ENCODE measurements at regions not wholly inside any gene's neighbourhood (a gene's known extent, or its start where the extent isn't known, plus 50 kb on each side); places are given as distances from the start of the nearest gene placed in this dataset.

DNA sequence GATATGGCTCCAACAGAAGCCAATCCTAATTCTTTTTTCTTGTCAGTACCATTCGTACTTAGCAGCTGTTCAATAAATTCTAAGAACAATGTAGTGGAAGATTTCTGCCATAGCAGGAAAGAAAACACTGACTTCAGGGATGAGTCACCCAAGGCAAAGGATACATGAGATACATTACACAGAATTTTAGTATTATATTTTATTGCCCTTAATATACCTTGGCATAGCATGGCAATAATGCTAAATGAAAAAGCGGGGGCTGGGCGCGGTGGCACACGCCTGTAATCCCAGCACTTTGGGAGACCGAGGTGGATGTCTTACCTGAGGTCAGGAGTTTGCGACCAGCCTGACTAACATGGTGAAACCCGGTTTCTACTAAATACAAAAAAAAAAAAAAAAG is 619.1 kb upstream of the DAB2 start:
- ATAC-seq (peak; percentile 93), DNase-seq (peak; percentile 34 to 47)

DNA sequence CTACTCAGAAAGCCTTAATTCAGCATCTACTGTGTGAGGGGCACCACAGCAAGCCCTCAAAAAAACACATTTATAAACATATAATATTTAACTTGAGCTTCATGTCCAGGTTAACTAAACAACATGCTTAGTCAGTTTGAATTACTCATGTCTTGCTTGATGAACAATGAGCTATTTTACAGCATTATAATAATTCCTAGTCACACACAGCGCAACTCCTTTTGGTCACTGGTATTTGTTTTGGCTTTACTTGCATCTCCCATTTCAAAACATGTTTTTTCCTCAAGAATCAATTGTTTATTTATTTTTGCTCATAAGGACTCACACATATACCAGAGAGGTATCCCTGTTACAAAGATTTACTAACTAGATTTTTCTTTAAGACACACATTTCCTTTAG is 616.7 kb upstream of the DAB2 start:
- ATAC-seq = no peak
- intact Hi-C loops (cut with DNase I, micrococcal nuclease) = no loop called here
- DNase-seq = no peak

More for the DNA sequence above, 619.1 kb upstream of the DAB2 start:
- intact Hi-C loops (cut with DNase I, micrococcal nuclease) = no loop called here

DNA sequence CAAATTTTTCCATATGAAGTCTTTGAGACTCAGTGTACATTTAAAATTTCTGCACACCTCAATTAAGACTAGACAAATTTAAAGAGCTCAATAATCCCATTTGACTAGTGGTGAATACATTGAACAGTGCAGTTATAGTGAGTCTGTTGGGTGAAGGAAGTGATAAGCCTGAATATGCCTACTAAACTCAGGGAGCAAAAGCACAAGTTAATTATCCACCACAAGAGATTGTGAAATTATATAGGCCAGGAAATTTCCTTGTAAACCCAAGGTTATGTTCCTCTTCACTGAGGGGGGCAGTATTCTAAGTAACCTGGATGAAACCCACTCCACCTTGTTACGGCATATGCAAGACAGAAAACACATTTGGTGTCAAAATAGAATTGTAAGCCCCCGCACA is 612.9 kb upstream of the DAB2 start:
- no peak for DNase-seq
- intact Hi-C loops (cut with DNase I, micrococcal nuclease) = no loop called here
- ATAC-seq = peak; percentile 98

DNA sequence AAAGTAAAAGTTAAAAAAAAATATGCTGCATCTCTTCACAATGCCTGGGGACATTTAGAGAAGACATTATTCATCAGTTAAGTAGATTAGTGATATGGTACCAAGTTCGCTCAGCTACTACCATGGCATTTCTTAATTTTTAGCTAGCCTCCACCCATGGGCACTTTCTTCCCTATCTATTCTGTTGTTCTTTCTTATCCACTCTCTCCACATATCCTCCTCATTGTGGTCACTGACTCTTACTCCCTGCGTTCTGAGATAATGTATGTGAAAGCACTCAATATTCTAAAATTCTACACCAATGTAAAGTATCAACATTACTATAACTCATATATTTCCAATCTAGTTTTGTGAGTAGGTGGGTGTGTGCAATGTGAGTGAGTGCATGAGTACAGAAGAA is 609.7 kb upstream of the DAB2 start:
- no peak for DNase-seq
- intact Hi-C loops (cut with DNase I, micrococcal nuclease) = no loop called here
- no peak for ATAC-seq

DNA sequence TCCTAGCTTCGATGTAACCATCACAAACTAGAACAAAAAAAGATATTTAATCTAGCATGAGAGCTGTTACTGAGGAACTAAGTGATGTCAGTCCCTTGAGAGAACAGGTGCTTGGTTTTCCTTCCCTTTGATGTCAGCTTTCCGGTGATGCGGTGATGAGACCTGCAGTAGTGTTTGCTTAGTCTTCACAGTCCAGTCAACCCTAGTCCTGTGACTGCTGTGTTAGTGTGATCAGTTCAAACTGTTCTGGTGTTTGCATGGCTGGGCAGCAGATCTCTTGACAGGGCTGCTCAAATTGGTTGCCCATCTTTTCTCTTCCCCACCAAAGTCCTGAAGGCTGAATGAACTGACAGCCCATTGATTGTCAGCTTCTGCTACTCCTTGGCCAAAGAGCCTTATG is 608.6 kb upstream of the DAB2 start:
- intact Hi-C loops (cut with DNase I, micrococcal nuclease) = no loop called here
- DNase-seq (no peak), ATAC-seq (no peak)

DNA sequence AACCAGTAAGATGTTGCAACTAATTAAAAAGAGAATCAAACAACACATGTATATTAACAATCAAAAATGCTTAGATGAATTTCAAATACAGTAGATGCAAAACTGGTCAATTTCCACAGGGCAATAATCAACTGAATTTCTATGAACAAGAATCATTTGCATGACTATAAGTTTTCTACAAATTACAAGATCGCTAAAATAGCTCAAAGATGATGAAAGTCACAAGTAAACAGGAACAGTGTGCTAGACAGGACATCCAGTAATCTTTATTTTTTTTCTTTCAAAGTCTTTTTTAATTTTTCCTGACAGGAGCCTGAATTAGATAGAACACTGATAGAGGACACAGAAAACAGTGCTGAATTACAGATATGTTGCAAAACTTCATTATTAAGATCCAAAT is 608.2 kb upstream of the DAB2 start:
- ATAC-seq (no peak), DNase-seq (no peak)
- intact Hi-C loops (cut with DNase I, micrococcal nuclease) = no loop called here

DNA sequence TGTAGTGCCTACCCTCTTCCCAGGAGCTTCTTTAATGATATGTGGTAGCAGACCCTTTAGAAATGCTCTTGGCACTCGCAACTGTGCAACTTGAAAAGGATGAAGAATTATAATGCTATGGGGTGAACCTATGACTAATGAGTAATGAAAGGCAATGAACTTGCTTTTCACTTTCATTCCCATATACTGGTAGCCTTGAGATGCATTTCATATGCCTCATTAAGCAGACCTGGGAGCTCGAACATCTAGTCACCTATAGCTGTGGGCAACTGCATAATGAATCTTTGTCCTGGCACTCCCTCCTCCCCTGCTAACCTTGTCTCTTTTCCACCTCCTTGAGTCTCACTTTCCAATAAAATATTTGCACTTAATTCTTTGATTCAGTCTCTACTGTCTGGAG is 605.9 kb upstream of the DAB2 start:
- no peak for DNase-seq
- intact Hi-C loops (cut with DNase I, micrococcal nuclease) = no loop called here
- ATAC-seq = no peak

DNA sequence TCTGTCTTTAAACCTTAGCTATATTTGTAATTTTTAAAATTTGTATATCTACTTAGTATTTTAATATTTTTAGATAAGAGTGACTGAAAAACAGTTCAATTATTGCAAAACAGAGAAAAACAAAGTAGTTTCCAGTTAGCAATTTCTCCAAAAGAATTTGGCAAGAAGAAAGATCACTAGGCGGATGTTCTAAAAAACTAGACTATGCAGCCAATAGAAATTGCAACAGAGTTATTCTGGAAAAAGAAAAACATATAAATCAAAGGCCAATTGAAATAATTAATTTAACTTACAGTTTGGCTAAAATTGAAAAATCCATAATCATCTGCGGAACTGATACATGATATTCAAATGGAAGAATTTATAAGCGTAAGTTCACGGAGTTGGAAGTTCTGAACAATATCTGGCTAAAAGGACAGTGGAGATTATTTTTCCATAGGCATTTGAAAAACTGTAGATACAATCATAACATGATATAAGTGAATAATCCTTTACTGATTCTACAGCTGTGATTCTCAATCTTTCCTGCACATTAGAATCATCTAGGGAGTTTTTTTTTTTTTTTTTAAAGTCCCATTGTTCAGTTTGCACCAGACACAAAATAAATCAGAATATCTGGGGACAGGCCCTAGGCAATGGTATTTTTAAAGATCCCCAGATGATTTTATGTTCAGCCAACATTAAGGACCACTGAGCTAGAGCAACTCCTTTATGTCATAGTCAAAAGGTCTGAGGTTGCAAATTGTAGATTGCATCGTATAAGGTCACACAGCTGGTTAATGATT is 605.1 kb upstream of the DAB2 start:
- DNase-seq (no peak), ATAC-seq (no peak)
- intact Hi-C loops (cut with DNase I, micrococcal nuclease) = no loop called here

DNA sequence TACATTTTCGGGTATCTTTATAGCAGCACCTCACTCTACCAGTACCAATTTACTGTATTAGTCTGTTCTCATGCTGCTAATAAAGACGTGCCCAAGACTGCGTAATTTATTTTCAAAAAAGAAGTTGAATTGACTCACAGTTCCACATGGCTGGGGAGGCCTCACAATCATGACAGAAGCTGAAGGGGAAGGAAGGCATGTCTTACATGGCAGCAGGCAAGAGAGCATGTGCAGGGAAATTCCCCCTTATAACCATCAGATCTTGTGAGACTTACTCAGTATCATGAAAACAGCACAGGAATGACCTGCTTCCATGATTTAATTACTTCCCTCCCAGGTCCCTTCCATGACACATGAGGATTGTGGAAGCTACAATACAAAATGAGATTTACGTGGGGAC is 602.6 kb upstream of the DAB2 start:
- intact Hi-C loops (cut with DNase I, micrococcal nuclease) = no loop called here
- DNase-seq (no peak), ATAC-seq (no peak)

DNA sequence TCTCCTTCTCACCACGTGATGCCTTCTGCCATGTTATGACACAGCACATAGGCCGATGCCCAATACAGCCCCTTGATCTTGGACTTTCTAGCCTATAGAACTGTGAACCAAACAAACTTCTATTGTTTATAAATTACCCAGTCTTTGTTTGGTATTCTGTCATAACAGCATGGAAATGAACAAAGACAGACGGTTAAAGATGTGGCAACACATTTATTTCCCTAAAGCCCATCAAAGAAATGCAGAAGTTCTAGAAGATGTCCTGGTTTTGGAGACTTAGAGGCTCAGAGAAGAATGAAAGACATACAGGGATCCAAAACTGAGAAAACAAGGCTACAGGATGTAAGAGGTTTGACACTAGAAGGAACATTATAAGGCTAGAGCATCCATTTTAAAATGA is 600.8 kb upstream of the DAB2 start:
- no peak for DNase-seq
- ATAC-seq = no peak
- intact Hi-C loops (cut with DNase I, micrococcal nuclease) = no loop called here

DNA sequence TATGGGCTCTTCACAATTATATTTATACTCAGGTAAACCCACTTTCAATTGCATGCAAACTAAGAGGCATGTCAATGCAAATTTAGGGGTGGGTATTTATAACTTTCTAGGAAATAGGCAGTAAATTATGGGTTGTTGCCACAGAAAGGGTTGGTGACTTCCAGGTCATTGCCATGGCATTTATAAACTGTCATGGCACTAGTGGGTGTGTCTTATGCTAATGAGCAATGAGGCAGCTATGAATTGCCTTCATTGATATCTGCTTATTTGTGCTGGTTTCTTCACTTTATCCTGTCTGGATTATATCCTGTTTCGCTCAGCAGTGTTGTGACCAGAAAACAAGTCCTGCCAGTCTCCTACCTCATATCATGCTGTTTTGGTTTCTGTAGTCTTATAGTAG is 597.3 kb upstream of the DAB2 start:
- no peak for ATAC-seq
- DNase-seq = no peak
- intact Hi-C loops (cut with DNase I, micrococcal nuclease) = no loop called here

DNA sequence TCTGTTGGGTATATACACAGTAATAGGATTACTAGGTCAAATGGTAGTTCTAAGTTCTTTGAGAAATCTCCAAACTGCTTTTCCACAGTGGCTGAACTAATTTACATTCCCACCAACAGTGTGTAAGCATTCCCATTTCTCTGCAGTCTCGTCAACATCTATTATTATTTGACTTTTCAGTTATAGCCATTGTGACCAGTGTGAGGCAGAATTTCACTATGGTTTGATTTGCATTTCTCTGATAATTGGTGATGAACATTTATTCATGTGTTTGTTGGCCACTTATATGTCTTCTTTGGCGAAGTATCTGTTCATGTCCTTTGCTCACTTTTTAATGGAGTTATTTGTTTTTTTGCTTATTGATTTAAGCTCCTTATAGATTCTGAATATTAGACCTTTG is 596.2 kb upstream of the DAB2 start:
- ATAC-seq (no peak), DNase-seq (no peak)
- intact Hi-C loops (cut with DNase I, micrococcal nuclease) = no loop called here

DNA sequence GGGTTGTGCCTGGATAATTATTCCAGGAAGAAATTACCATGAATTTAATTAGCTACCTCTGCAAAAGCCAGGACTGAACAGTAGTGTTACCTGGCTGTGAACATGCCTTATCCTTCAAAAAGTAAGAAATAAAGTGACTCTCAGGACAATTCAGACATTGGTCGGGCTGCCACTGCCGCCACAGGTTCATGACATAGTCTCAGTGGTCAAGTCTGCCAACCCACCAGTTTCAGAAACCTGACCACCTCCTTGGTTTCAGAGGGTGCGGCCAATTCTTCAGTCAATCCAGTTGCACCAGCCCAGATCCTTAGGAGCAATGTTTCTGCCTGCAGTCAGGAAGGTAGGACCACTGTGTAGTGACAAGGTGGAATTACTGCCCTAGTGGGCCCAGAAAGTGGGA is 593.1 kb upstream of the DAB2 start:
- ATAC-seq (no peak), DNase-seq (no peak)
- intact Hi-C loops (cut with DNase I, micrococcal nuclease) = no loop called here

DNA sequence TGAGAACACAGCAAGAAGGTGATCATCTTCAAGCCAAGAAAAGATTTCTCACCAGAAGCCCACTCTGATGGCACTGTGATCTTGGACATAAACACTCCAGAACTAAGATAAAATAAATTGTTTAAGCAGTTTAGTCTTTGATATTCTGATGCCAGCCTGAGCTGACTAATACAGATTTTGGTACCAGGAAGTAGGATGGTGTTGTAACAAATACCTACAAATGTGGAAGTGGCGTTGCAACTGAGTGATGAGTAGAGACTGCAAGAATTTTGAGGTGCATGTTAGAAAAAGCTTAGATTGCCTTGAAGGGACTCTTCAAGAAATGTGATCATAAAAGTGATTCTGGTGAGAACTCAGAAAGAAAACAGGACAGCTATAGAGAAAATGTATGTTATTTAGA is 592.4 kb upstream of the DAB2 start:
- DNase-seq (no peak), ATAC-seq (no peak)
- intact Hi-C loops (cut with DNase I, micrococcal nuclease) = no loop called here

DNA sequence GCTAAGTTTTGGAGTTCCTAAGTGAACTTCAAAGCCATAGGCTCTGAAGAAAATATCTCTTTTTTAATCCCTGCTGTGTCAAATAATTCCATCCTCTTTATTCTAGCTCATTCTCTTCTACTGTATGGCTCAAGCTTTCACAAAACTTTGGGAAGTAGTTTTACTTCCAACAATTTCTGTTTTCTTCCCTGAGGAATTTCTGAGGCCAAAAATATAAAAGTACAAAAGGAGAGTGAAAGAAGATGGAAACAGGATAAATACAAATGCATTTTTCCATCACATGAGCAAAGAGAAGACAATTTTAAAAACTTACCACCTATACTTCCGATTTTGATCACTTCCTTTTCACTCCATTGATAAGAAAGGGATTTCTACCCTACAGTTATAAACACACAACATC is 585.7 kb upstream of the DAB2 start:
- no peak for DNase-seq
- intact Hi-C loops (cut with DNase I, micrococcal nuclease) = no loop called here

DNA sequence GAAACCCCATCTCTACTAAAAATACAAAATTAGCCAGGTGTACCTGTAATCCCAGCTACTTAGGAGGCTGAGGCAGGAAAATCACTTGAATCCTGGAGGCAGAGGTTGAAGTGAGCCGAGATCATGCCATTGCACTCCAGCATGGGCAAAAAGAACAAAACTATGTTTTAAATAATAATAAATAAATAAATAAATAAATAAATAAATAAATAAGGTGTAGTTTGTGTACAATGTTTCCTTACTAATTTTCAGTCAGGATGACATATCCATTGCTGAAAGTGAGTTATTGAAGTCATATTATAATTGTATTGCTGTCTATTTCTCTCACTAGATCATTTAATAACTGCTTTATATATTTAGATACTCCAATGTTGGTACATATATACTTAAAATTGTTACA is 581.5 kb upstream of the DAB2 start:
- ATAC-seq = no peak
- intact Hi-C loops (cut with DNase I, micrococcal nuclease) = no loop called here
- DNase-seq = no peak

More for the DNA sequence above, 585.7 kb upstream of the DAB2 start:
- no peak for ATAC-seq

DNA sequence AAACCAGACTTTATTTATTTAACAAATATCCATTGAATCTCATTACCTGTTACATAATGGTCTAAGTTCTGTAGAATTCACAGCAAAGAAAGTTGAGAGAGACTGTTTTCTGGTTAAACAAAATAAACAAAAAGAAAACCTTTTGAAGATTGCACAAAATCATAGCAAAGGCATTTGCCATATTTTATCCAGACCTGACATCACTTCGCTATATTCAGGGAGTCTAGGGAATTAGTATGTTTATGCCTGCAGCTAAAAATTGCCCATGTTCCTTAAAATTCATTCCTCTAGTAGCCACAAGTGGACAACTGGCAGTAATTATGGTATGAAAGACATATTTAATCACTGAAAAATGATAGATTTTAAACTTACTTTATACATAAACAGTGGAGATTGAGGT is 577.0 kb upstream of the DAB2 start:
- ATAC-seq = no peak
- intact Hi-C loops (cut with DNase I, micrococcal nuclease) = no loop called here
- no peak for DNase-seq

DNA sequence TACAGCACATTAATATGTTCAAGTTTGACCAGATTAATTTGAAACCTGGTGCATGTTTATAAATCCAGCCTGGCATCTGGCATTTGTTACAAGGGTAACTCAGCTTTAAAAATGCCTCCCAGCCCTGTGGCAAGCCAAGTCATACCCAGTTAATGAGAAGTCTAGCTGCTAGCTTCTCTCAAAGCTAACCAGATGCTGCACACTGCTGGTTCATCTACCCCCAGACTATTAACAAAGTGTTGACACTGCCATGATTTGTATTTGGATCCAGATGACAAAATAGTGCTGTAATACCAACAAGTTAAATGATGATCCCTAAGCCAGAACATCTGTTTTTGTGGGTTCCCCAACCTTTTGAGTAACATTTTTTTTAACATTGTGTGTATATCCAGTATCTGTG is 573.7 kb upstream of the DAB2 start:
- DNase-seq (peak in 1 of 2 donors; percentile 47), ATAC-seq (no peak)
- intact Hi-C loops (cut with DNase I, micrococcal nuclease) = no loop called here

DNA sequence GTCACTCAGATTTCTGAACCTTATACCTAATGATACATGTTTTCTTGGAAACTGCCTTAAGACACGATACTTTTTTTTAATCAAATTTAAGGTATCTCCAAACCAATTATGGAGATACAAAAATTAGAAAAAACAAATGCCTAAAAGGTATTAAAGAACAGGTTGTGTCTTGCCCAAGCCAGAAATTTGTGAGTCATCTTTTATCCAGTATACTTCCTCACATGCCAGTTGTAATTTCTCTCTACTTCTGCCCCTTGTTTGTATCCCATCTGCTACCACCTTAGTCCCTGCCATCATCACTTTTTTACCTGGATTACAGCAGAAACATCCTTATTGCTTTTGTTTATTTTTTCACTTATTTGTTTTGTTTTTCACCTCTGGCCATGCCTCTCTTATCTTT is 571.2 kb upstream of the DAB2 start:
- no peak for DNase-seq
- ATAC-seq = no peak
- intact Hi-C loops (cut with DNase I, micrococcal nuclease) = no loop called here

DNA sequence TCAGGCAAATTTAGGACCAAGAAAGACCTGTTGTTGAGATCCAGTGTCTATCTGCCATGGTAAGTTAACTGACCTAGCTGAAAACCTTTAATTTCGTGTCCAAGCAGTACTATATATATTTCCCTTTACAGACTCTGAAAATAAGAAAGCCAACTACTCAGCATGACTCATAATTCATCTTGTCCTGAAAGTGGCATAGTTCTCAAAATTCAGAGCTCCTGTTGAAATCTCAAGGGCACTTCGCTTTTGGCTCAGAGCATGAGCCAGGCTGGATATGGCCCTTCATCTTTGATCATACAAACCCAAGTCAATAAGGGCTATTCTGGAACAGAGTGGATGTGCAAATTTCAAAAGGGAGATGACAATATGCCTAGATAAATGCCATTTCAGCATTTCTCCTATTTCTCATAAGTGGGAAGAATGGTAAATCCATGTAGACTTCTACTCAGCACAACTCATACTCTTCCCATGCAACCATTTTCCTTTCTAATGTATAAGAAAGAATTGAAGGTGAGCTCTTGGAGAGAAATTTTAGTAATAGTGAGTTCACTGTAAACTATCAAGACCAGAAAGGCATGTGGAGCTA is 567.9 kb upstream of the DAB2 start:
- DNase-seq = no peak
- intact Hi-C loops (cut with DNase I, micrococcal nuclease) = no loop called here
- ATAC-seq = no peak

DNA sequence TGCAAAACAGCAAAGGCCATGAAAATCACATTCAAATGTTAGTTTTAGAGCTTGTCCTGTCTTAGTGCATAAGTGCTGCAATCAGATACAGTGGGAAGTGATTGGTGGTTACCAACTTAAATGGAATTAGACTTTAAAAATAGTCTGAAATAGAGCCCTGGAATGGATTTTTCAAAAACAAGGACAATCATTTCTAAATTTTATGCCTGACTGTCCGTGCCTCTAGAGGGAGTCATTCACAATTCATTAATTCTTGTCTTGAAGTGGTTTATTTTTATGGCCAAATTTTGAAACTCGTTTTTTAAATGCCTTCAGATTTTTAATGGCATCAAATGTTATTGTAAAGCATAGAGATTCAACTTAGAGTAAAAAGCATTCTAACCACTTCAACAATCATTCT is 561.8 kb upstream of the DAB2 start:
- no peak for DNase-seq
- ATAC-seq = no peak
- intact Hi-C loops (cut with DNase I, micrococcal nuclease) = no loop called here

All from left colon (tissue), 2 donors.